ENCODE measurements at regions not wholly inside any gene's neighbourhood (a gene's known extent, or its start where the extent isn't known, plus 50 kb on each side); places are given as distances from the start of the nearest gene placed in this dataset.

- Mint-ChIP-seq H3K36me3 (peaks cover 19% of the 10 kb centered on the region), H3K4me3 (peak overlapping the region; percentile 44), H3K9me3 (peaks cover 10% of the 10 kb centered on the region), H3K4me1 (peaks cover 42% of the 10 kb centered on the region), H3K27ac (peak overlapping the region; percentile 69), H3K27me3 (ENCODE audit: insufficient read depth, low read depth) (peaks cover 55% of the 10 kb centered on the region)
- DNase-seq (ENCODE audit: low spot score), result no peak
- Histone ChIP-seq H3K4me3 (peak overlapping the region; percentile 42), H3K9me3 (ENCODE audit: low read depth) (no peaks in the 10 kb centered on the region), H3K4me2 (peak overlapping the region; percentile 79), H3K36me3 (no peaks in the 10 kb centered on the region), H4K20me1 (ENCODE audit: low read depth) (peaks cover 53% of the 10 kb centered on the region), H3K27me3 (peaks cover 99% of the 10 kb centered on the region), H3K4me1 (peaks cover 32% of the 10 kb centered on the region), H3F3A (ENCODE audit: low read depth) (peaks cover 16% of the 10 kb centered on the region), H2AFZ (replicated peaks) (no peak overlapping the region), H3K27ac (no peak overlapping the region), H3K9ac (no peak overlapping the region), H3K79me2 (ENCODE audit: low read depth) (no peaks in the 10 kb centered on the region)
- TF ChIP-seq CTCF (IDR thresholded peaks at IDR 0.05), result no peak
- TF ChIP-seq EZH2phosphoT487 (IDR thresholded peaks at IDR 0.05), result peak; percentile 55
Observed at GRCh38 chr1:90834354-90834885, 117.3 kb upstream of the BARHL2 start.

DNA sequence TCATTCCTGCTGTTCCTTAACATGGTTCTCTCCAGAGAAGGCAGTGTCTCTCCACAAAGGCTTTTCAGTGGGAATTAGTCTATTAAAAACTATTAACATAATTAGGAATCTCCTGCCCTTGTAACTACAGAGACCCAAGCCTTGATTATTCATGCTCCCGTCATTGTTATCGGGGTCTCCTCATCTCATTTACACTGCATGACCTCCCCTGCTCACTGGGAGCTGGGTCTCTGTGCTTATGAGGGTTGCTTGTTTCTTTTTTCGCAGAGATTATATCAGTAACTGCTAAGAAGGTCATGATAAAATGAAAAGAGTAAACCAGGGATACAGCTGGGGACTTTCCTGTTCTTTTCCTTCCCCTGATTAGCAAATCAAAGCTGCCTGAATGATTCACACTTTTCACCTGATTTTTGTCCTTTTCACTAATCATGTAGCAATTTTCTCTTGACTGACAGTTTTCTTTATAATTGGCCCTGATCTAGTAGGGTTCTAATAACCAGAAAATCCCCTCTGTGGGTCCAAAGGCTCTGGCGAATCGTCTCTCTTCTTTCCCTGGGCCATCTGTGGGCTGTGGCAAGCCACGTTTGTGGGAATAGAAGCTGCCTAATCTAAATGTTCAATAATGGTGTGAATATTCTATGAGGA is 116.5 kb upstream of the BARHL2 start:
- Mint-ChIP-seq H3K27me3 (ENCODE audit: insufficient read depth, low read depth) (peaks cover 48% of the 10 kb centered on the region), H3K4me1 (peaks cover 40% of the 10 kb centered on the region), H3K36me3 (peaks cover 18% of the 10 kb centered on the region), H3K27ac (peak overlapping the region; percentile 69), H3K4me3 (peak overlapping the region; percentile 44), H3K9me3 (peaks cover 10% of the 10 kb centered on the region)
- H2AFZ ChIP-seq (replicated peaks), result no peak overlapping the region
- H4K20me1 ChIP-seq (ENCODE audit: low read depth), result peaks cover 53% of the 10 kb centered on the region
- no peak overlapping the region for H3K9ac ChIP-seq
- H3K27me3 ChIP-seq, result peaks cover 99% of the 10 kb centered on the region
- H3F3A ChIP-seq (ENCODE audit: low read depth), result peaks cover 16% of the 10 kb centered on the region
- DNase-seq (ENCODE audit: low spot score), result peak; percentile 36
- H3K36me3 ChIP-seq, result no peaks in the 10 kb centered on the region
- H3K4me1 ChIP-seq, result peaks cover 32% of the 10 kb centered on the region
- TF ChIP-seq EZH2 (IDR thresholded peaks at IDR 0.05) (no peak), CTCF (IDR thresholded peaks at IDR 0.05) (no peak), EZH2phosphoT487 (IDR thresholded peaks at IDR 0.05) (no peak)
- no peaks in the 10 kb centered on the region for H3K9me3 ChIP-seq (ENCODE audit: low read depth)
- H3K79me2 ChIP-seq (ENCODE audit: low read depth), result no peaks in the 10 kb centered on the region
- no peak overlapping the region for H3K27ac ChIP-seq
- H3K4me3 ChIP-seq, result no peak overlapping the region
- peak overlapping the region; percentile 79 for H3K4me2 ChIP-seq

DNA sequence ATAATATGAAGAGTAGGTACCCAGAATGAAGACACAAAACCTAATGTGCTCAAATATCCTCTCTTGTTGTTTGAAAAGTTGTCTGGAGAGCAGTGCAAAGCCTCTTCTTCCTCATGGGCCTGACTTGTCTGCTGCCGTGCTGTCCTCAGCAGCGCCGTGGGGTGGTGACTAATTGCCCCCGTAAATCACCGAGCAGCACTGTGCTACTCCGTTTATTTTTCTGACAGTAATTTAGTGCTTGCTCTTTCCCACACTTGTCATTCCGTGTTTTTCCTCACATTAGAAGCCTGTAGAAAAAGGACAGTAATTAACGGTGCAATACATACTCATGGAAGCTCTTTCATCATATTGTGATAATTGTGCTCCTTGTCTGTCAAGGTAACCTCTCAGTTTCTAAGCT is 114.8 kb upstream of the BARHL2 start:
- no peak overlapping the region for H3K9ac ChIP-seq
- no peaks in the 10 kb centered on the region for H3K36me3 ChIP-seq
- peaks cover 99% of the 10 kb centered on the region for H3K27me3 ChIP-seq
- H3K4me1 Mint-ChIP-seq, result peaks cover 34% of the 10 kb centered on the region
- H3K4me2 ChIP-seq, result no peak overlapping the region
- H3K4me1 ChIP-seq, result peaks cover 32% of the 10 kb centered on the region
- no peak overlapping the region for H3K27ac ChIP-seq
- H3K4me3 Mint-ChIP-seq, result no peak overlapping the region
- H2AFZ ChIP-seq (replicated peaks), result no peak overlapping the region
- H3K4me3 ChIP-seq, result no peak overlapping the region
- peaks cover 7% of the 10 kb centered on the region for H3K9me3 Mint-ChIP-seq
- DNase-seq (ENCODE audit: low spot score), result no peak
- H4K20me1 ChIP-seq (ENCODE audit: low read depth), result peaks cover 43% of the 10 kb centered on the region
- H3K79me2 ChIP-seq (ENCODE audit: low read depth), result no peaks in the 10 kb centered on the region
- TF ChIP-seq CTCF (IDR thresholded peaks at IDR 0.05) (no peak), EZH2 (IDR thresholded peaks at IDR 0.05) (no peak), EZH2phosphoT487 (IDR thresholded peaks at IDR 0.05) (no peak)
- H3K9me3 ChIP-seq (ENCODE audit: low read depth), result no peaks in the 10 kb centered on the region
- H3F3A ChIP-seq (ENCODE audit: low read depth), result peaks cover 12% of the 10 kb centered on the region
- peaks cover 41% of the 10 kb centered on the region for H3K27me3 Mint-ChIP-seq (ENCODE audit: insufficient read depth, low read depth)
- H3K36me3 Mint-ChIP-seq, result peaks cover 10% of the 10 kb centered on the region
- H3K27ac Mint-ChIP-seq, result no peak overlapping the region
